Stomach (tissue), 8 donors: ENCODE measurements at regions not wholly inside any gene's neighbourhood (a gene's known extent, or its start where the extent isn't known, plus 50 kb on each side); places are given as distances from the start of the nearest gene placed in this dataset.

Source experiments
- DNase-seq, 2 donors: peaks; one replicate each; pipeline versions ENCODE4 v3.0.0 to v3.0.0-alpha.2; 2013 to 2019
- H3K27ac ChIP-seq, 5 donors: fragments of 200-600 bp in 4 of 5; sonication (generic) in 4 of 5; one replicate each; pipeline ENCODE4 v1.5.1; 2013 to 2019; ENCODE audit warnings: mild to moderate bottlenecking in 1 of 5, moderate library complexity in 1 of 5
- H3K27me3 ChIP-seq, 3 donors: fragments of 200-600 bp; sonication (generic); one replicate each; pipeline ENCODE4 v1.5.1; 2017 to 2019; ENCODE audit warnings: mixed run types in 1 of 3
- H3K36me3 ChIP-seq, 4 donors: fragments of 200-600 bp; sonication (generic); 1 replicate in 3 of 4; 2 replicates in 1 of 4; pipeline ENCODE4 v1.5.1; 2016 to 2019
- H3K4me1 ChIP-seq, 4 donors: fragments of 200-600 bp; sonication (generic); one replicate each; pipeline ENCODE4 v1.5.1; 2016 to 2019
- H3K4me3 ChIP-seq, 4 donors: fragments of 200-600 bp; sonication (generic) in 3 of 4; one replicate each; pipeline ENCODE4 v1.5.1; 2016 to 2019; ENCODE audit warnings: mild to moderate bottlenecking in 1 of 4
- H3K9me3 ChIP-seq, 4 donors: fragments of 200-600 bp; sonication (generic); one replicate each; pipeline ENCODE4 v1.5.1; 2016 to 2019
- EP300 ChIP-seq: sonication (generic); formaldehyde crosslinking; IDR thresholded peaks from one replicate; pipeline ENCODE4 v1.6.1; 2017; ENCODE audit warnings: antibody characterized with exemption
- POLR2A ChIP-seq, 4 donors: fragments of 450-650 bp; IDR thresholded peaks; one replicate each; pipeline ENCODE4 v1.6.1; 2016; ENCODE audit warnings: antibody characterized with exemption in 4 of 4, control low read depth in 2 of 4, mild to moderate bottlenecking in 1 of 4, moderate library complexity in 1 of 4
- POLR2AphosphoS5 ChIP-seq, 3 donors: sonication (generic); formaldehyde crosslinking; IDR thresholded peaks; one replicate each; pipeline ENCODE4 v1.6.1; 2016; ENCODE audit warnings: antibody characterized with exemption in 3 of 3
- WGBS, 5 donors: extraction: QIAGEN DNeasy Blood & Tissue Kit in 3 of 5; methylation state at CpG; one replicate each; pipeline versions ENCODE4 v1.1.5 to v1.1.7; 2013 to 2018; 5-methylcytosine and 5-hydroxymethylcytosine counted together
- intact Hi-C: fragments of 100-400 bp; cut with DNase I; formaldehyde crosslinking; loops from one replicate; pipeline ENCODE4 v1.15.1; 2023; ENCODE audit warnings: low total_unique reads
- TF ChIP-seq, protein P1 (sequence below), 7 experiments: fragments of 450-650 bp in 4 of 7; fragments of 200-600 bp in 3 of 7; sonication (generic) in 3 of 7; IDR thresholded peaks; one replicate each; pipeline ENCODE4 v1.5.1; 2016 to 2019; ENCODE audit warnings: antibody characterized with exemption in 7 of 7, control low read depth in 2 of 7, mild to moderate bottlenecking in 1 of 7
- donor health status: healthy with polysubstance abuse.
- donor health status: Bipolar disorder and iron deficiency.
- donor health status: healthy.

DNA sequence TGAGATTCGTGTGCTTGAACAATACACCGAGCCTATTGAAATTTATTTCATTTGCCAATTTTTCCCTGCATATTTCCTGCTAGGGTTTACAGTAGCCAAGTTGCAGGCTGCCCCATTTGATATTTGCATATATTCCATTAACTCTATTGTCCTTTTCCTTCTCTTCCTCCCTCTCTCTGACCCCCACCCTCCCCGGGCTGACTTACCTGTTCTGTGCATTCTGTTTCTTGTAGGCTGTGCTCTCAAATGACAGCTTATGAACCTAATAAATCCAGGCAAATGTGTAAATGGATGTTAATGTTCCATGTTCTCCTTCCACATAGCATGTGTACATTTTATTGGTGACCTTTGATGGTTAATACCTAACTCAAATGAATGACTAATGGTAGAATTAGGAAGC is 1169.2 kb upstream of the WWC1 start:
- H3K9me3 ChIP-seq = no peaks in the 10 kb centered on the region
- H3K27ac ChIP-seq = no peak overlapping the region
- no peak for DNase-seq
- WGBS, 5 donors = 82 to 92% (median 88%) methylated on average over 3 of the region's 3 CpGs
- intact Hi-C loops = no loop called here
- H3K4me1 ChIP-seq = peaks cover 0 to 6% (median 0%) of the 10 kb centered on the region in 4 donors
- H3K27me3 ChIP-seq = no peaks in the 10 kb centered on the region
- TF ChIP-seq, protein P1, sequence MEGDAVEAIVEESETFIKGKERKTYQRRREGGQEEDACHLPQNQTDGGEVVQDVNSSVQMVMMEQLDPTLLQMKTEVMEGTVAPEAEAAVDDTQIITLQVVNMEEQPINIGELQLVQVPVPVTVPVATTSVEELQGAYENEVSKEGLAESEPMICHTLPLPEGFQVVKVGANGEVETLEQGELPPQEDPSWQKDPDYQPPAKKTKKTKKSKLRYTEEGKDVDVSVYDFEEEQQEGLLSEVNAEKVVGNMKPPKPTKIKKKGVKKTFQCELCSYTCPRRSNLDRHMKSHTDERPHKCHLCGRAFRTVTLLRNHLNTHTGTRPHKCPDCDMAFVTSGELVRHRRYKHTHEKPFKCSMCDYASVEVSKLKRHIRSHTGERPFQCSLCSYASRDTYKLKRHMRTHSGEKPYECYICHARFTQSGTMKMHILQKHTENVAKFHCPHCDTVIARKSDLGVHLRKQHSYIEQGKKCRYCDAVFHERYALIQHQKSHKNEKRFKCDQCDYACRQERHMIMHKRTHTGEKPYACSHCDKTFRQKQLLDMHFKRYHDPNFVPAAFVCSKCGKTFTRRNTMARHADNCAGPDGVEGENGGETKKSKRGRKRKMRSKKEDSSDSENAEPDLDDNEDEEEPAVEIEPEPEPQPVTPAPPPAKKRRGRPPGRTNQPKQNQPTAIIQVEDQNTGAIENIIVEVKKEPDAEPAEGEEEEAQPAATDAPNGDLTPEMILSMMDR (IDR thresholded peaks at IDR 0.05) = no peak
- TF ChIP-seq POLR2A (IDR thresholded peaks at IDR 0.05) (no peak), EP300 (no peak), POLR2AphosphoS5 (IDR thresholded peaks at IDR 0.05) (no peak)
- H3K36me3 ChIP-seq = no peaks in the 10 kb centered on the region
- H3K4me3 ChIP-seq = no peak overlapping the region

GRCh38 chr5:167123126-167123525 is 1168.3 kb upstream of the WWC1 start:
- no peaks in the 10 kb centered on the region for H3K9me3 ChIP-seq
- H3K36me3 ChIP-seq = no peaks in the 10 kb centered on the region
- H3K27ac ChIP-seq = no peak overlapping the region
- intact Hi-C loops = no loop called here
- WGBS, 5 donors = 71 to 81% (median 78%) methylated on average over 7 of the region's 7 CpGs
- no peak overlapping the region for H3K4me3 ChIP-seq
- H3K27me3 ChIP-seq = no peaks in the 10 kb centered on the region
- peaks cover 0 to 6% (median 0%) of the 10 kb centered on the region in 4 donors for H3K4me1 ChIP-seq
- TF ChIP-seq POLR2AphosphoS5 (IDR thresholded peaks at IDR 0.05) (no peak), EP300 (no peak), POLR2A (IDR thresholded peaks at IDR 0.05) (no peak)
- TF ChIP-seq, protein P1 (IDR thresholded peaks at IDR 0.05) = no peak
- DNase-seq = no peak

GRCh38 chr5:167128581-167128980 is 1162.9 kb upstream of the WWC1 start:
- TF ChIP-seq POLR2AphosphoS5 (IDR thresholded peaks at IDR 0.05) (no peak), POLR2A (IDR thresholded peaks at IDR 0.05) (no peak), EP300 (no peak)
- TF ChIP-seq, protein P1 (IDR thresholded peaks at IDR 0.05) = no peak
- intact Hi-C loops = no loop called here
- Histone ChIP-seq H3K36me3 (no peaks in the 10 kb centered on the region), H3K27ac (no peak overlapping the region), H3K9me3 (no peaks in the 10 kb centered on the region), H3K4me1 (peaks cover 0 to 6% (median 0%) of the 10 kb centered on the region in 4 donors), H3K4me3 (no peak overlapping the region), H3K27me3 (no peaks in the 10 kb centered on the region)
- WGBS, 5 donors = 47 to 69% (median 49%) methylated on average over 3 of the region's 3 CpGs
- no peak for DNase-seq

DNA sequence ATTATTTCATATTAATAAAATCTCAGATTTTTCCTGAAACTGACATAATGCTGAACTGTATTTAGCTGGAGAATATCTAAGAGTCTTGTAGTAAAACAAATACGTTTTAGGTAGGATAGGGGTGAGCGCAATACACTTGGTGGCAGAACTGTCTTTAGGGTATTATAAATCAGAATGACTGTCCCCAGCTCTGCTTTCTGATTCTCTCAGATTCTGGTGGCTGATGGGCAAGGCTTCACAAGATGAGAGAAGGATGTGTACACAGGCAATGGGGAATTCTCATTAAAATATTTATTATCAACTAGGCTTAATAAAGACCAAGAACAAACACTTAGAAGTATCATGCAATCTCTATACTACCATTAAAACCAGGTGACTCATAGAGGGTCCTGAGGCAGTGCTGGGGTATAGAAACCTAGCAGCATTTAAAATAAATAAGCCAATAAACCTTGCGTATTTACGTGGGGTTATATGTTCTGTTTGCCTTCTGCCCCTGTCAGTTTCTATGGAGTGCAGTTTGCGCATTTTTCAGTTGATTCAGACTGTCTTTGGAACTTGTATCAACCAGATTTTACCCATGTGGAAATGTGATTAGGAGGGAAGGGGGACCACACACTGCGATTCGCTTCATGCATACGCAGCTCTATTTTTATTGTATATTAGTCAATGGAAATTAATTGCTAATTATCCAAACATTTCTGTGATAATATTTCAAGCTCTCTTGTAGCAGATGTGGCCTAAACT is 1150.7 kb upstream of the WWC1 start:
- Histone ChIP-seq H3K27me3 (no peaks in the 10 kb centered on the region), H3K4me3 (no peak overlapping the region), H3K36me3 (no peaks in the 10 kb centered on the region), H3K9me3 (peaks cover 0 to 13% (median 0%) of the 10 kb centered on the region in 4 donors), H3K27ac (no peak overlapping the region), H3K4me1 (no peaks in the 10 kb centered on the region)
- DNase-seq = no peak
- 78 to 90% (median 88%) methylated on average over 8 of the region's 8 CpGs for WGBS, 5 donors
- no peak for TF ChIP-seq EP300
- TF ChIP-seq, protein P1 (IDR thresholded peaks at IDR 0.05) = no peak
- no peak for TF ChIP-seq POLR2A (IDR thresholded peaks at IDR 0.05)
- no peak for TF ChIP-seq POLR2AphosphoS5 (IDR thresholded peaks at IDR 0.05)
- intact Hi-C loops = no loop called here
